ENCODE measurements at regions not wholly inside any gene's neighbourhood (a gene's known extent, or its start where the extent isn't known, plus 50 kb on each side); places are given as distances from the start of the nearest gene placed in this dataset.

DNA sequence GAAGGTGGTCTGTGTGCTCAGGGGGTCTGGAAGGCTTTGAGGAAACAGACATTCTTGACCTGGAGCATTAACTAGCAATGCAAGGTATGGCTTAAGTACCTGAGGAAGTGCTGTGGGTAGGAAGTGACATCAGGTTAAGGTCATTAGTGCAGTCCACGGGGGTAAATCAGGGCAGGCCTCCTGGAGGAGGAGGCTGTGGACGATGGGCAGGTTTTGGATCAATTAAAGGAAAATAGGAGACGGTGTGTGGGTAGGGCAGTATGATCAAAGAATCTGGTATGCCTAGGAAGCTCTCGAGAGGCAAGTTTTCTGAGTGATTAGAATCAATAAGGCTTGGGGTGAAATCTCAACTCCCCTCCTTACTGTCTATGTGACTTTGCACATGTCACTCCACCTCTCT, 295.3 kb downstream of the AACS start:
- DNase-seq (ENCODE audit: low read depth in 2 of 2) = no peak

DNA sequence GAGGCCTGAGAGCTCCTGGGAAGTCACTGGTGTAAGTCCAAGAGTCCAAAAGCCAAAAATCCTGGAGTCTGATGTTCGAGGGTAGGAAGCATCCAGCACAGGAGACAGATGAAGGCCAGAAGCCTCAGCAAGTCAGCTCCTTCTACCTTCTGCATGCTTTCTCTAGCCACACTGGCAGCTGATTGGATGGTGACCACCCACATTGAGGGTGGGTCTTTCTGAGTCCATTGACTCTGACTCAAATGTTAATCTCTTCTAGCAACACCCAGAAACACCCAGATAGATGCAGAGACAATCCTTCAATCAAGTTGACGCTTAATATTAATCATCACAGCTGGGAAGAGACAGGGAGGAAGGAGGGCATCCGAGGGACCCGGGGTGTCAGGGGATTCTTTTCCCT, 305.8 kb downstream of the AACS start:
- no peak for DNase-seq (ENCODE audit: low read depth in 2 of 2)

DNA sequence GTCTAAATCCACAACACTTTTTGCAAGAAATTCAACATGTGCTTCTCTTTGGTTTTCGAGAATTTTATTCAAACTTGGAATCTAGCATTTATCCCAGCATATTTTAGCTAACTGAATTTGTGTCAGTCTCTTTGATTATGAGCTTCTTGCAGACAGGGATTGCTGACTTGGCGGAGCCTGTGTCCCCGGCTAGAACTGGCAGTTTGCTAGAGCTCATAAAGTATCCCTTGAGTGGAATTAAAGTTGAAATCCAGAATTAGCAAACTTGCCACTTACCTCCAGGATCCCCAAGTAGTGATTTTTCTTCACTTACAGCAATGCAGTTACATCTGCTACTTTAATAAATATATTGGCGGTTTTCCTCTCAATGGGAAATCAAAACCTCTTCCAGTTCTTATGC, 306.9 kb downstream of the AACS start:
- DNase-seq (ENCODE audit: low read depth in 2 of 2) = no peak

DNA sequence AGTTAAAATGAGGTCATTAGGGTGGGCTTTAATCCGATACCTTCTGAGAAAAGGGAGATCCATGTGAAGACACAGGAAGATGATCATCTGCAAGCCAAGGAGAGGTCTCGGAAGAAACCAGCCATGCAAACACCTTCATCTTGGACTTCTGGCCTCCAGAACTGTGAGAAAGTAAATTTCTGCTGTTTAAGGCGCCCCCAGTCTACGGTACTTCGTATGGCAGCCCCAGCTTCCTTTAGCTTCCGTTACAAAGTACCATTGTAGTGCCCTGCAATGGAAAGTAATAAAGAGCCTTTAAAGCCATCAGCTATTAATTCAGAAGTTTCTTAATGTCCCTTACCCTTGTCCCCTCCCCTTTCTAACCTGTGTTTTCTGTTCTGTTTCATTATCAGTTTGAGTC, 308.1 kb downstream of the AACS start:
- no peak for DNase-seq (ENCODE audit: low read depth in 2 of 2)

DNA sequence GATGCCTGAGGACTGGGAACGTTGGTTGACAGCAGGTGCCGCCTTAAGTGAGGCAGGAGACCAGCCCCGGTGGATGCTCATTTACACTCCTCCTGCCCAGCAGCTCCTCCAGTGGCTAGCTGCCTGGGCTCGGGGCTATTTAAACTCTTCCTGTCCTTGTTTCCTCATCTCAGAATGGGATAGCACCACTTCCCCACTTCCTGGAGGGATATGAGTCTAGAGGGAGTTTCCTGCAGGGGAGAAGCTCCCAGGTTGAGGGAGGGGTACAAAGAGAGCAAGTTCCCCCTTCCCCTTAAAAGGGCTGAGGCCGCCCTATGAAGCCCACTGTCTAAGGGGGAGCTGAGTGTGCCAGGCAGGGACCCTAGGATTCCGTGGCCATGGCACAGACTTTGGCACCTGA, 311.2 kb downstream of the AACS start:
- DNase-seq (ENCODE audit: low read depth in 2 of 2) = no peak

DNA sequence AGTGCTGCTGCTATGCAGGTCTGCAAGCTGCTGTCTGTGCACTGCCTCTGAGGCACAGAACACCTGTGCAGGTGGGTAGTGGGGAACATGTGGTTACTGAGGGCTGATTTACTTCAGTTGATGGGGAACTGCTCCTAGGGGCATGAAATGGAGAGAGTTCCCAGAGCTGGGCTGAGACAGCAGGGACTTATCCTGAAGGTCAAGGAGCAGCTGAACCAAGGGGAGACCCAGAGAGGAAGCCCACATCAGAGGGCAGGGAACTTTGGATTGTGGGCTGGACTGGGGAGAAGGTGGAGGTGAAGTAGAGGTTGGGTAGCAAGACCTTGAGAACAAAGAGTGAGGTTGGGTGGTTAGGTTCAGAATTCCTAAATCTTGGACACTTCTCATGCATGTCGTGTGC, 311.9 kb downstream of the AACS start:
- no peak for DNase-seq (ENCODE audit: low read depth in 2 of 2)

DNA sequence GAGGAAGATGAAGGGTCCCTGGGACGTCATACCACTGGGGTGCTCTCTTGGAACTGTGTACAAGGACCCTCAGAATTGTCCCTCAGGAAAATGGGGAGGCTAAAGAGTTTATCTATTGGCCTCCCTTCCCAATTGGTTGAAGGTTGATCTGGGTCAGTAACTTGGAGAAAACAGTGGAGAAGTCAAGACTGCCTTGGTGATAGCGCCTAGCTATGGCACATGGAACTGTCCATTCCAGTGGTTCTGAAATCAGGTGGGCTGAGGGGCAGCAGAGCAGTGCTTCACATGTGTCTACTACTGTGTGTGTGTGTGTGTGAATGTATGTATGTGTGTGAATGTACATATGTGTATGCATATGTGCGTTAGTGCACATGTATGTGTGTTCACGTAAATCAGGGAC, 316.1 kb downstream of the AACS start:
- DNase-seq (ENCODE audit: low read depth in 2 of 2) = no peak

DNA sequence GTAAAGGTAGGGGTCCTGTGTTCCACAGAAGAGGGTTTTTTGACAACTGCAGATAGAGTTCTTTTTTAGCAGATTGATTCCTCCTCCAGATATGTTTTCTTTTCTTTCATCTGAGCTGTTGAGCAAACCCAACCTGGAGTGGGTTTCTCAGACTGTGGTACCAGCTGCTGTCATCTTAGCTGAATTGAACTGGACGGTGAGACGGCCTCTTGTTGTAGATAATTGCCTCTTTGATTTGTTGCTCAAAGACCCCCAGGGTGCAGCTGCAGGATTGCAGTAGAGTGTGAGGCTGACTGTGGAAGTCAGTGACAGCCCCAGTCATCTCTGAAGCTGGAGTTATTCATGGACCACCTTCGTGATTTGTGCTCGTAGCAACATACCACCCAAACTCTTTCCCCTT, 317.7 kb downstream of the AACS start:
- no peak for DNase-seq (ENCODE audit: low read depth in 2 of 2)

DNA sequence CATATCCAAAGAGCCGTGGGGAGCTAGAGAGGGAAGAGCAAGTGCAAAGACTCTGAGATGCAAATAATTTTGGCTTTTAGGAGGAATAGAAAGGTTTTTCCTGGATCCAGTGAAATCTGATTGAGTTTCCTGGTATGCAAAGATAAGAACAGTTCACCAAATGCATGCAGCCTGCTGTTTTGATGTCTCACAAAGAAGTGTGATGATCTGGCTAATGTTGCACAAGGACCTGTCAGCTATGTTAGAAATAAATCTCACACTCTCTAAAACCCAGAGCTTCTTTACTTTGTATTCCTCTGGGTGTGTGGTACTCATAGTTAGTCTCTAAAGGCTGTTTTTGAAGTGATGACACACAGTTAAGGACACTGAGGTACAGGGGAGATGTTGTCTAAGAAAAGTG, 321.4 kb downstream of the AACS start:
- DNase-seq (ENCODE audit: low read depth in 2 of 2) = no peak

DNA sequence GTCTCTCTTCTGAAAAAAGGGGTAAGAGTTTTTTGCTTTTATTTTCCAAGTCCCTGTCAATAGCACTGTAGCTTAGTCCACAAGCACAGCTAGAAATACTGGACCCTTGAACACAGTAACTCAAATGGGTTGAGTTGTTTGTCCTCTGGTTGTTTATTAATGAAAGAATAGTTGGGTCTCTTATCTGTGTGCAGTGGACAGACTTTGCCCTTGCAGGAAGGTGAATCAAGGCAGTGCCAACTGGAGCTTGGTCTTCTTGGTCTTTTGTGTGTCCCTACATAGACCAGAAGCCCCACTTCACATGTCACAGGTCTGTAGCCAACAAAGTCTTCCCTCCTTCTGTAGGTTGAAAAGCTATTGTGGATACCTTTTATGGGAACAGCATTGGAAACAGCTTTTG, 322.0 kb downstream of the AACS start:
- DNase-seq (ENCODE audit: low read depth in 2 of 2) = no peak

DNA sequence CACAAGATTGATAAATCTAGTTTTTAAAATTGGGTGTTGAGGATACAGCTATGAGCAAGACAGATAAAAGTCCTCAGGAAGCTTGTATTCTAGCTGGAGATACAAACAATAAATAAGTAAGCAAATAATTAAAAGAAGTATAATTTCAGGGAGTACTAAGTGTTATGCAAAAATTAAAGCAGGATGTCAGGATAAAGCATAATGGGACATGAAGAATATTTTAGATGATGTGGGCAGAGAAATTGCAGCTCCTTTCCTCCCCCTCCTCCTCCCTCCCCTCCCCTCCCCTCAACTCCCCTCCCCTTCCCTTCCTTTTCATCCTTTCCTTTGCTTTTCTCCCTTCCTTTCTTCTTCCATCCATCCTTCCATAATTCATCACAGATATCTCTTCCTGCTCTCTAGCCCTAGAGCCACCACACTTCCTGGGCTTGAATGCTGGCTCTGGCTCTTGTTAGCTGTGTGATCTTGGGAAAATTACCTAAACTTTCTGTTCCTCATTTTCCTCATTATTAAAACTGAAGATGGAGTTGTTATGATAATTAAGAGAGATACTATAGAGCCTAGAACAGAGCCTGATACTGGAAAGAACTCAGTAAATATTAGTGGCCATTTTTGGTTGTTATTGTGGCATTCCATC, 323.9 kb downstream of the AACS start:
- DNase-seq (ENCODE audit: low read depth in 2 of 2) = no peak

DNA sequence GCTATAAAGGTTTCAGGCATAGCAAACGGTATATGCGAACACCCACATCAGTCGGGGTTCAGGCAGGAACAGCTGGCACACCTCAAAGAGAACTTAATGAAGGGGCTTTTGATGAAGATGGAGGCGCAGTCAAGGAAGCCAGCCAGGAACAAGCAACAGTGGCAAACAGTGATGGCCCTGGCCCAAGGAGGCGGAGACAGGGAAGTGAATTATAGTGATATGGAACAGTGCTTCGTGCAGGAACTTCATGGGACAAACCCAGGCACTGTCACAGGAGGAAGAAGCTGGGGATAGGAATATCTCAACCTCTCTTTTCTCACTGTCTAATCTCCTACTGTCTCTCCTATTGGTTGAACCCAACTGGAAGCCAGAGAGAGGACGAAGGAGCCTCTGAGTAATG, 328.3 kb downstream of the AACS start:
- DNase-seq (ENCODE audit: low read depth in 2 of 2) = no peak

DNA sequence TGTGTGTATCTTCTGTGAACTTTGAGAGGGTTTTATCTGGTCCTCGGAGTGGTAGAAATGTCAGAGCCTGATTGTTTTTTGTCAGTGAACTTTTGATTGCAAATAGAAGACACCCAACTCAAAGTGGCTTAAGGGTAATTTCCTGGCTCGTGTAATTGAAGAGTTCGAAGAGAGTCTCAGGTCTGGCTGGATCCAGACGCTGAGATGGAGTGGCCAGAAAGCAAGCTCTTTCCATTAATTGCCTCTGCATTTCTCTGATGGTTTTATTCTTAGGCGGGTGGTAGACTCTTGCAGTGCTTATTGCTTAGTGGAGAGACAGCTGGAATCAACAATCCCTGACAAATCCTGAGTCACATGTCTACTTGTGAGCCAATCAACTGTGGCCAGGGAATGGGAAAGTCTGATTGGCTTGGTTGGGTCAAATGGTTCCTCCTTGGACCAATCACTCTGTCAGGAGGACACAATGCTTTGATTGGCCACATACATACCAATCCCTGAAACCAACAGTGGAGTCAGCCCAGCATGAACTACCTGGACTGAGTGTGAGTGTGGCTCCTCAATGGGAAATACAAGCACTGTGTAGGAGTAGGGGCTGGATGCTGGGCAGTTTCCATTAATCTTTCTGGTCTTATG, 330.5 kb downstream of the AACS start:
- no peak for DNase-seq (ENCODE audit: low read depth in 2 of 2)

DNA sequence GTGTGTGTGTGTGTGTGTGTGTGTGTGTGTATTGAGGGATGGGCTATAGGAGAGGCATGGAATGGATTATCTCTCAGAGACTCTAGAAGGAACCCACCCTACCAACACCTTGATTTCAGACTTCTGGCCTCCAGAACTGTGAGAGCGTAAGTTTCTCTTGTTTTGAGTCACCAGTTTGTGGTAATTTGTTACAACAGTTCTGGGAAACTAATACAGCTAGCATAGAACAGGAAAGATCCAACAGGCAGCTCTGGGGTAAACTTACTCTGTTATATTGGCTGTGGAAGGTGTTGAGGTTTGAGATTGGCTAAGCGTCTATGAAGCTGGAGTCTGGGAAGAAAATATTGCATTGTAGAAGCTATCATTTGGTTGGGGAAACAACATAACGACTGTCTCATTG, 334.3 kb downstream of the AACS start:
- no peak for DNase-seq (ENCODE audit: low read depth in 2 of 2)

DNA sequence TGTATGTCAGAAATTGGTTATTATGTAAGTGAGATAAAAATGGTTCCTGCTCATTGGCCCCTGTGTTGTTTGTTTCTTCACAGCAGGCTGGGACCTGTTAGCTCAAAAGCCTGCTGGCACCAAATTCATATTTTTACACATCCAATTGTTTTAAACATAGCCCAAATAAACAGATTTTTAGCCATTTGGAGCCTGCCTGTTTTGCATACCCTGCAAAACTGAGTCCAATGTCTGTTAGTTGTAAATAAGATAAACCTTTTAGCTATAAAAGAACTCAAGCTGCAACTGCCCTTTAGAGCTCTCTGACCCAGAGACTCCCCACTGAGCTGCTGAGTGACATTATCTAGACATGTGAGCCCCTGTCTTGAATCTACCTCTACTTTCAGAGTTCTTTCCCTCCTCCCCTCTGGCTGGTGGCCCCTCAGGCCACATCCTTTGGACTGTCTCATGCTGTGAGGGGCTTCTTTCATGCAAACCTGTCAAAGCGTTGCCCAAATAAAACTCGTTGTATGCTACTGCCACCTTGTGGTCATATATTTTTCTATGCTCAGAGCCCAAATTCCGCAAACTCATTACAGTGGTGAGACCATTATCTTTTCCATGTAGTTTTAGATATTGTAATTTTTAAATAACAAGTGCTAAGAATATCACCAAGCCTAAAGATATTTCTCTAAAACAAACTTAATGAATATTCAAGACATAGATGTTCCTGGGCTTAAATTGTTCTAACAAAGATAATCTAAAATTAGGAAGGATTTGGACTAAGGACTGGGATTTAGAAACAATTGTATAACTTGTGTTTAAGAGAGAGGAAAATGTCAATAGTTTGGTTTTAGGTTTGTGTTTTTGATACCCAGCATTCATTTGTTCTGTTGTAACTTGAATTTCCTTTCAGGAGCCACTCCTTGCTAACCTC, 337.9 kb downstream of the AACS start:
- peak; percentile 1 to 3 for DNase-seq (ENCODE audit: low read depth in 2 of 2)

DNA sequence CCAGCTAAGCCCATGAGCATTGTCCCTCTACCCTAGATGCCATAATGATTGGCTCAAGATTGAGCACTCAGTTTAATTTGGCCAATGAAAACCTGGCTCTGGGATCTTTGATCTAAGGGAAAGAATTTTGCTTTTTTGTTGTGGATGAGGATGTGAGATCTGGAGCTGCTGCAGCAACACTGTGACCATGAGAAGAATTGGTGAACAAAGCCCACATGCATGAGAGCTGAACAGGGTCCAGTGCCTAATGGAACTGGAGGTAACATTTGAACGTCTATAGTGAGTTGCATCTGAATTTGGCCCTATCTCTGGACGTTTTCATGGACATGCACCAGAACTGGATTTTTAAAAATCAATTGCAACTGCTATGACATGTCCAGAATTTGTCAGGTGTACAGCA, 338.6 kb downstream of the AACS start:
- DNase-seq (ENCODE audit: low read depth in 2 of 2) = no peak

DNA sequence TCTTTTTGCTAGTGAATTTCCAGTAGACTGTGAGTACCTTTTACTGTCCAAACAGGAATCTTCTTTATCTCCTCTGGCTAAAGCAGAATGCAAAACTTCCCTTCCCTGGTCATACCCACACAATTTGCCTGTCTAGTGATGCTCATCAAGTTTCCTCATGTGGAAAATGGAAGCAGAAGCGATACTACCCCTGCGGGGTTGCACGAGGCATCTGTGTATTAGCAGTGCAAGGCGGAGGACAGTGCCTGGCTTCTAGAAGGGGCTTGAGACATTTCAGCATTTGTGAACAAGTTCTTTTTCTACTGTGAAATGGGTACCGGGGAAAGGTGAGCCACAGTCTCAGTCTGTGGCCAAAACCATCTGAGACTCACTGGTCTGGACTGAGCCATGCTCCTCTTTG, 340.9 kb downstream of the AACS start:
- DNase-seq (ENCODE audit: low read depth in 2 of 2) = no peak

DNA sequence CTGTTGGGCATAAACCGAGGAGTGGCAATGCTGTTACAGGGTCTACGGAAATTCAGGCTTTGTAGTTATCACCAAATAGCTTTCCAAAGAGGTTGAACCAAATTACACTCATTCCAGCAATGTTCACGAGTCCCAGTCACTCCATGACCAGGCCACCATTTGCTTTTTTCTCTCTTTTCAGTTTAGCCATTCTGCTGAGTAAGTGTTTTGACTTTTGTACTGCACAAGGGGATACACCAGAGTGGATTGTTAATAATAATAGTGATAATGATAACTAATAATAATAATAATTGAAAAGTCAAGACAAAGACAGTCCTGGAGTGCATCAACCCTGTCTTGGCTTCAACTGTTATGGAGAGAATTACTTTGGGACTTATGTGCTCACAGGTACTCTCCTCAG, 343.5 kb downstream of the AACS start:
- DNase-seq (ENCODE audit: low read depth in 2 of 2) = no peak

DNA sequence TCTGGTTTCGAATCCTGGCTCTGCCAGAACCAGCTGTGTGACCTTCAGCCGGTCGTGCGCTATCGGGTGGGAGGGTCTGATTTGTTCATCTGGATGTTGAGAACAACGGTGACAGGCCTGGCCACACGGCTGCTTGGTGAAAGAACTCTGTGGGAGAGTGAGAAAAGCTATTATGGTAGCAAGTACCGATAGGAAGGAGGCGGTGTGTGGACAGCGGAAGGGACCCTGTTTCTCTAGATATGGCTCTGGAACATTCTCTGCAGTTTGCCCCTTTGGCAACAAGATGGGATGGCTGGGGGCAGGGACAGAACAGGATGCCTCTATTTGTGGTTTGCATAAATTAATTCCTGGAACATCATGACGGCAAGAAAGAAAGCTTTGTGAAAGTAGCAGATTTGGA, 347.3 kb downstream of the AACS start:
- no peak for DNase-seq (ENCODE audit: low read depth in 2 of 2)

DNA sequence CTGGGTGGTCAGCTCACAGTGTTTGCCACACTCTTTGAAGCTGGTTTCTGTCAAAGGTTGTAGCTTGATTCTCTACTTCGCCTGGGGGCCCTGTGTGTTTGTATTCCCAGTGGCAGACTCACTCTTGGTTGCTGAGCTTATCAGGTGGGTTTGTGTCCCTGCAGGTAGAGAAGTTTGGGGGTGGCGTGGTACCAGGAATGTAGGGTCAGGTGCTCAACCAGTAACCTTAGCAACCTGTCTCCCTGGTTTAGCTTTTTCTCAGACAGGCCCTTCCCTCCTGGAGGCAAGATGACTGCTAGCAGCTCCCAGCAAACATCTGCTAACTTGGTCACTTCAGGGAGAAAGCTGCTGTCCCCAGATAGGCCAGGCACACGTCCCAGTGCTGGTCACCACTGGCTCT, 352.2 kb downstream of the AACS start:
- DNase-seq (ENCODE audit: low read depth in 2 of 2) = no peak

DNA sequence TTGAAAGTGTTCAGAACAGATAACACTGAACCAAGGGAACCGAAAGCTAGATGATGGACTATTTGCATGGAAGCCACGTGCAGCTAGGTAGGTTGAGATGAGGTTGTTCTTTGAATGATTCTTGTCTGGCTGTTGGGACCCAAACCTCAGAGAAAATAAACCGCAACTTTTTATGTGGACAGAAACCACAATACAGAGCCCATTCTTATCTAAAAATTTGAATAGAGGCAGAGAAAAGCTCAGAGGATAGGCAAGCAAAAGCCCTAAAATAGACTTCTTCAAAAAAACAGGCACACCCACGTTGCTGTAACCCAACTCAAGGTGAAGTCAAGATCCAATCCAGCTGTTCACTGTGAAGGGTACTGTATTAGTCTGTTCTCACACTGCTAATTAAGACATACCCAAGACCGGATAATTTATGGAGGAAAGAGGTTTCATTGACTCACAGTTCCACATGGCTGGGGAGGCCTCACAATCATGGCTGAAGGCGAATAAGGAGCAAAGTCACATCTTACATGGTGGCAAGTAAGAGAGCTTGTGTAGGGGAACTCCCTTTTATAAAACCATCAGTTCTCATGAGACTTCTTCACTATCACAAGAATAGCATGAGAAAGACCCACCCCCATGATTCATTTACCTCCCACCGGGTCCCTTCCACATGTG, 353.8 kb downstream of the AACS start:
- no peak for DNase-seq (ENCODE audit: low read depth in 2 of 2)

DNA sequence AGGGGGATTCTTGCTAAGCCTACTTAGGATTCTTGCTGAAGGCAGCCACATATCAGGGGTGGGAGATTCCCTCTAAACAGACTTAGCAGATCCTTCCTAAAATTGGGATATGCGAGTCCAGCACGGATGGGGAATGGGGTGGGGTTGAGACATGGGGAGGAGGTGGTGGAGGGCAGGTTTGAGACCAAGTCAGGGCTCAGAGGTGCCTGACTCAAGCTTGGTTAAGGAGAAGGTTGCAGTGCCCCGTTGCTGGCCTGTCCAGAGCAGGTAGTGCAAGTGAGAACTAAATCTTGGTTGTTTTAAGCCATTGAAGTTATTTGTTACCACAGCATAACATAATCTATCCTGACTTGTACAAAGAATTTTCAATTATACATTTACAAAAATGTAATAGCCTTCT, 359.7 kb downstream of the AACS start:
- no peak for DNase-seq (ENCODE audit: low read depth in 2 of 2)

DNA sequence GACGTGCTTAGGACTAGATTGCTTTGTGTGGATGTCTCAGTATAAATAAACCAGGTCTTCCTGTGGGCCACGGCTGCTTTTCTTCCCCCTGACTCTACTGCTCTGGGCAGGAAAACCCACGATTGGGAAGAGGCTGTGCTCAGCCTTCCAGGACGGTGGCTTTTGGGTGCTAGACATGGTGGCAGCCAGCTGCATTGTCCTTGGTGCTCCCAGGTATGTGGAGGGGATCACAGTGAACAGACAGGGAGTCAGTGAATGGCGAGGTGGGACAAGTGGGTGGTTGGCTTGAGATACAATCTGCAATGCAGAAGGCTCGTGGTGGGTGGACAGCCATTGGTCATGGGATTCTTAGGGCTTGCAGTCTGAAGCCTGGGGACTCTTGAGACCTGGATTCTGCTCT, 366.3 kb downstream of the AACS start:
- DNase-seq (ENCODE audit: low read depth in 2 of 2) = no peak
